HepG2 (cell line): ENCODE measurements at regions not wholly inside any gene's neighbourhood (a gene's known extent, or its start where the extent isn't known, plus 50 kb on each side); places are given as distances from the start of the nearest gene placed in this dataset.

Experiments
- CTCF ChIP-seq: sonication (generic); formaldehyde crosslinking; IDR thresholded peaks from 2 replicates; pipeline ENCODE4 v1.5.0; 2020; ENCODE audit warnings: mild to moderate bottlenecking, missing genetic modification reagents, moderate library complexity
- ETS1 ChIP-seq: sonication (generic); formaldehyde crosslinking; IDR thresholded peaks from 2 replicates; pipeline ENCODE4 v1.4.0; 2020; ENCODE audit warnings: missing genetic modification reagents
- MAX ChIP-seq: IDR thresholded peaks from 2 replicates; pipeline ENCODE4 v1.6.1; 2012; ENCODE audit warnings: inconsistent platforms
- POLR2A ChIP-seq, 2 experiments: IDR thresholded peaks; 2 replicates each; pipeline ENCODE4 v1.6.1; 2011; ENCODE audit warnings: low read depth in 2 of 2, low read length in 2 of 2, mild to moderate bottlenecking in 1 of 2, moderate library complexity in 1 of 2; ENCODE audit not compliant: insufficient read depth in 1 of 2
- POLR2AphosphoS5 ChIP-seq: IDR thresholded peaks from 2 replicates; pipeline ENCODE4 v1.6.1; 2012; ENCODE audit warnings: low read depth, low read length
- SAFB2 ChIP-seq: sonication (generic); formaldehyde crosslinking; IDR thresholded peaks from 2 replicates; pipeline ENCODE4 v1.5.1; 2020; ENCODE audit warnings: missing genetic modification reagents, low read depth, mild to moderate bottlenecking, borderline replicate concordance
- ZFYVE20 ChIP-seq: sonication (generic); formaldehyde crosslinking; IDR thresholded peaks from 2 replicates; pipeline ENCODE4 v1.8.0; 2023; ENCODE audit warnings: low read depth, mild to moderate bottlenecking, moderate library complexity, missing genetic modification reagents, borderline replicate concordance
- ZNF652 ChIP-seq: IDR thresholded peaks from 2 replicates; pipeline ENCODE4 v1.6.1; 2016; ENCODE audit warnings: low read depth, borderline replicate concordance

GRCh38 chr11:90783111-90783510 is 560.3 kb upstream of the CHORDC1 start:
- TF ChIP-seq POLR2A (IDR thresholded peaks at IDR 0.05; ENCODE audit: insufficient read depth in 1 of 2, low read depth in 2 of 2, low read length in 2 of 2) (no peak), MAX (no peak), SAFB2 (CRISPR knock-in tag) (no peak), ZFYVE20 (CRISPR knock-in tag) (no peak), ZNF652 (no peak), ETS1 (CRISPR knock-in tag) (no peak), CTCF (CRISPR knock-in tag) (no peak), POLR2AphosphoS5 (no peak)
